ENCODE measurements at regions not wholly inside any gene's neighbourhood (a gene's known extent, or its start where the extent isn't known, plus 50 kb on each side); places are given as distances from the start of the nearest gene placed in this dataset.
A peak's percentile ranks its signal among the peaks of the same experiment; 100 is the strongest.
"Not testable (repeated sequence)": the region's sequence is repeated elsewhere in the genome, so short reads cannot be mapped to it uniquely, and the experiment has no call there.

DNA sequence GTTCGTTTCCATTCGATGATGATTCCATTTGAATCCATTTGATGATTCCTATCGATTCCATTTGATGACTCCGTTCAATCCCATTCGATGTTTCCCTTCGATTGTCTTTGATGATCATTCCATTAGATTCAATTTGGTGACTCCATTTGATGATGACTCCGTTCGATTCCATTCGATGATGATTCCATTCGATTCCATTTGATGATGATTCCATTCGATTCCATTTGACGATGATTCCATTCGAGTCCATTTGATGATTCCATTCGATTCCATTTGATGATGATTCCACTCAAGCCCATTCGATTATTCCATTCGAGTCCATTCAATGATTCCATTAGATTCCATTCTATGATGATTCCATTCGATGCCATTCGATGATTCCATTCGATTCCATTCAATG is 2730.6 kb downstream of the RPIA start:
- not testable (repeated sequence) for DNase-seq

DNA sequence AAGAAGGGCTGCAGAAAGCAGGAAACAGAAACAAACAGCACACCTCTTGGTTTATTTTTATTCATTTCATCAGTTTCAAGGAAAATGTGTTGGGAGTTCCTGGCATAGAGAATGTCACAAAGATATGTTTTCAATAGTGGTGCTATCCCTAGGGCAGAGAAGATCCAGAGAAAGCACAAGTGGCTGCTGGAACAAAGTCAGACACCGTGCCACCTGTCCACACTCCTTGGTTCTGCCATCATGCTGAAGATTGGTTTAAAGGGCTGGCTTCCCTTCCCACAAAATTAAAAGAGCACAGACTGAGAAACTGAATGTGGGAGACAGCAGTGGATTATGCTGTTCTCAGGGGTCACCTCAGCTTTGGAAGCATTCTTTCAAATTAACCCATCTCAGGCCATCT is 2735.7 kb downstream of the RPIA start:
- DNase-seq, result not testable (repeated sequence)

DNA sequence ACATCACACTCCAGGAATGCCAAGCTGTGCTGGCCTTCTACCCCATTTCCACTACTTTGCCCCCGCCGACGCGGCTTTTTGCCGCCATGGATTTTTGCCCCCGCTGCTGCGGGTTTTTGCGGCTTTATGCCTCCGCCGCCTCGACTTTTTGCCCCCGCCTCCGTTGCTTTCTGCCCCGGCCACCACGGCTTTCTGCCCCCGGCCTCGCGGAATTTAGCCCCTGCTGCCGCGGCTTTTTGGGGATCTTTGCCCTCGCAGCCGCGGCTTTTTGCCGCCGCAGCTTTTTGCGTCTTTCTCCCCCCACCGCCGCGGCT is 2750.4 kb downstream of the RPIA start:
- DNase-seq, result not testable (repeated sequence)

GRCh38 chr2:91442246-91442905 is 2750.9 kb downstream of the RPIA start:
- peak; percentile 15 for DNase-seq

GRCh38 chr2:91442906-91443729 is 2751.6 kb downstream of the RPIA start:
- not testable (repeated sequence) for DNase-seq

DNA sequence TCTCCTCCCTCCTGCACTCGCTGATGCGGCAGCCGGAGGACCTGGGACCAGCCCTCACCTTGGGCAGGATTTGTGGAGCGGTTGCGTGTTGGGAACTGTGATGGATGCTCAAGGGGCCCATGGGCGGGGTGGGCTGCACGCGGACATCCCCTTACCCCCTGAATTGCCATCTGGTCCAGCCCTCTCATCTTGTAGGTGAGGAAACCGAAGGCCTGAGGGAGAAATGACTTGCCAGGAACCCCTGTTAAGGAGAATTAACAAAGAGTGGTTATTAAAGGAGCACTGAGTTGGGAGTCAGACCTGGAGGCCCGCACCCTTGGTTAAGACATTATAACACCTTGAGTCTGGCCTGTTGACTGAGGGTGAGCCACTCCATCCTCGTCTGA is 2752.2 kb downstream of the RPIA start:
- DNase-seq, result not testable (repeated sequence)

- DNase-seq, result not testable (repeated sequence)
These were observed 2754.2 kb downstream of the RPIA start for GRCh38 chr2:91445705-91446104.

DNA sequence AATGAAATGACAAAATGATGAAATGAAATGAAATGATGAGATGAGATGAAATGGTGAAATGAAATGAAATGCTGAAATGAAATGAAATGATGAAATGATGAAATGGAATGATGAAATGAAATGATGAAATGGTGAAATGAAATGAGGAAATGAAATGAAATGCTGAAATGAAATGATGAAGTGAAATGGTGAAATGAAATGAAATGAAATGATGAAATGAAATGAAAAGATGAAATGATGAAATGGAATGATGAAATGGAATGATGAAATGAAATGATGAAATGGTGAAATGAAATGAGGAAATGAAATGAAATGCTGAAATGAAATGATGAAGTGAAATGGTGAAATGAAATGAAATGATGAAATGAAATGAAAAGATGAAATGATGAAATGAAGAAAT is 2755.0 kb downstream of the RPIA start:
- not testable (repeated sequence) for DNase-seq

DNA sequence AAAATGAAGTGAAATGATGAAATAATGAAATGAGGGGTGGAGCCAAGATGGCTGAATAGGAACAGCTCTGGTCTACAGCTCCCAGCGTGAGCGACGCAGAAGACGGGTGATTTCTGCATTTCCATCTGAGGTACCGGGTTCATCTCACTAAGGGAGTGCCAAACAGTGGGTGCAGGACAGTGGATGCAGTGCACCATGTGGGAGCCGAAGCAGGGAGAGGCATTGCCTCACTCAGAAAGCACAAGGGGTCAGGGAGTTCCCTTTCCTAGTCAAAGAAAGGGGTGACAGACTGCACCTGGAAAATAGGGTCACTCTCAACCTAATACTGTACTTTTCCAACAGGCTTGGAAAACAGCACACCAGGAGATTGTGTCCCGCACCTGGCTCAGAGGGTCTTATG is 2755.4 kb downstream of the RPIA start:
- DNase-seq, result not testable (repeated sequence)

DNA sequence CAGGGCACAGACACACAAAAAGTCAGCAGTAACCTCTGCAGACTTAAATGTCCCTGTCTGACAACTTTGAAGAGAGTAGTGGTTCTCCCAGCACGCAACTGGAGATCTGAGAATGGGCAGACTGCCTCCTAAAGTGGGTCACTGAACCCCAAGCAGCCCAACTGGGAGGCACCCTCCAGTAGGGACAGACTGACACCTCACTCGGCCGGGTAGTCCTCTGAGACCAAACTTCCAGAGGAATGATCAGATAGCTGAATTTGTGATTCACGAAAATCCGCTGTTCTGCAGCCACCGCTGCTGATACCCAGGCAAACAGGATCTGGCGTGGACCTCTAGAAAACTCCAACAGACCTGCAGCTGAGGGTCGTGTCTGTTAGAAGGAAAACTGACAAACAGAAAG is 2756.0 kb downstream of the RPIA start:
- DNase-seq, result not testable (repeated sequence)

GRCh38 chr2:91462292-91462691 is 2770.8 kb downstream of the RPIA start:
- not testable (repeated sequence) for DNase-seq

GRCh38 chr2:91463007-91463406 is 2771.5 kb downstream of the RPIA start:
- not testable (repeated sequence) for DNase-seq

DNA sequence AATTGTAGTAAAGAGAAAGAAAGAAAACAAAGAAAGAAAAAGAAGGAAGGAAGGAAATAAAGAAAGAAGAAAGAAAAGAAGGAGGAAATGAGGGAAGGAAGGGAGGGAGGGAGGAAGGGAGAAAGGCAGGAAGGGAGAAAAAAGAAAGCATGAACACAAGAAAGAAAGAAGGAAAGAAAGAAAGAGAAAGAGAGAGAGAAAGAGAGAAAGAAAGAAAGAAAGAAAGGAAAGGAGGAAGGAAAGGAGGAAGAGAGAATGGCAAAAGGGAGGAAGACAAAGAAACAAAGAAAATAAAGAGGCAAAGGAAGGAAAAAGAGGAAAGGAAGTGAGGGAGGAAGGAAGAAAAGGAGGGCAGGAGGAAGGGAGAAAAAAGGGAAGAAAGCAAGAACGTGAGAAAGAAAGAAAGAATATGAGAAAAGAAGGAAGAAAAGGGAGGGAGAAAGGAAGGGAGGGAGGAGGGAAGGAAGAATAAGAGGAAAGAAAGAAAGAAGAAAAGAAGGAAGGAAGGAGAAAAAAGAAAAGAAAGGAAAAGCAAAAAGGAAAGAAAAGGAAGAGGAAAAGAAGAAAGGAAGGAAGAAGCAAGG is 2775.4 kb downstream of the RPIA start:
- DNase-seq, result not testable (repeated sequence)

- DNase-seq, result not testable (repeated sequence)
These were observed 2784.9 kb downstream of the RPIA start for GRCh38 chr2:91476244-91476935.

GRCh38 chr2:91476936-91477246 is 2785.4 kb downstream of the RPIA start:
- not testable (repeated sequence) for DNase-seq

- DNase-seq, result not testable (repeated sequence)
These were observed 2785.8 kb downstream of the RPIA start for GRCh38 chr2:91477291-91477690.

DNA sequence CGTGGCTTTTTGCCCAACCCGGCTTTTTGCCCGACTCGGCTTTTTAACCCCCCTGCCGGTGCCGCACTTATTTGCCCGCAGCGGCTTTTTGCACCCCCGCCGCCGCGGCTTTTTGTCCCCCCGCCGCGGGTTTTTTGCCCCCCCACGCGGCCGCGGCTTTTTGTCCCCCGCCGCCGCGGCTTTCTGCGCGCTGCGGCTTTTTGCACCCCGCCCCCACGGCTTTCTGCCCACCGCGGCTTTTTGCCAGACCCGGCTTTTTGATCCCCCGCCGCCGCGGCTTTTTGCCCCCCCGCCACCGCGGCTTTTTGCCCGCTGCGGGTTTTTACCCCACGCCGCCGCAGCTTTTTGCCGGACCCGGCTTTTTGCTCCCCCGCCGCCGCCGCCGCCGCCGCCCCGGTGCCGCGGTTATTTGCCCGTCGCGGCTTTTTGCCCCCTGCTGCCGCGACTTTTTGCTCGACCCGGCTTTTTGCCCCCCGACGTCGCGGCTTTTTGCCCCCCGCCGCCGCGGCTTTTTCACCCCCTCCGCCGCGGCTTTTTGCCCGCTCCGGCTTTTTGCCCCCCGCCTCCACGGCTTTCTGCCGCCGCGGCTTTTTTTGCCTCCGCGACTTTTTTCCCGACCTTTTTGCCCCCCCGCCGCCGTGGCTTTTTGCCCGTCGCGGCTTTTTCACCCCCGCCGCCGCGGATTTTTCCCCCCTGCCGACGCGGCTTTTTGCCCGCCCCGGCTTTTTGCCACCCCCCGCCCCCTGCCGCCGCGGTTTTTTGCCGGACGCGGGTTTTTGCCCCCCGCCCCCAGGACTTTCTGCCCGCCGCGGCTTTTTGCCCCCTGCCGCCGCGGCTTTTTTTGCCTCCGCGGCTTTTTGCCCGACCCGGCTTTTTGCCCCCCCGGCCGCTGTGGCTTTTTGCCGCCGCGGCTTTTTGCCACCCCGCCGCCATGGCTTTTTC is 2786.5 kb downstream of the RPIA start:
- no peak for DNase-seq

GRCh38 chr2:91478851-91479718 is 2787.6 kb downstream of the RPIA start:
- DNase-seq, result not testable (repeated sequence)

DNA sequence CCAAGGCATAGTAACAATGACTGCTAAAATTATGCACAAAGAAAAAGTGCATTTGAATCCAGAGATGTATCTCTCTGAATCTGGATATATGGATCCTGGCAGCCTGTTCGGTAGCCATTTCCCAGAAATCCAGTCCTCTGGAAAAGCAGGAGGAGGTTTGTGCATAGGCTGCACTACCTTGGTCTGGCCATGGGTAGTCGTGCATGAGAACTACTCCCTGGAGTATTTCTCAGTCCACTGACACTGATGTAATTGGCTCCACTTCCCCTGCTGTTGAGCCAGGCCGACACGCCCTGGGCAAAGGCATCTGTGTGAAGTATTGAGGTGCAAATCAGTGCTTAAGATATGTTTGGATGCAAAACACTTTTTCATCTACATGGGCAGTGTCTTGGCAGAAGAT is 2793.8 kb downstream of the RPIA start:
- not testable (repeated sequence) for DNase-seq

DNA sequence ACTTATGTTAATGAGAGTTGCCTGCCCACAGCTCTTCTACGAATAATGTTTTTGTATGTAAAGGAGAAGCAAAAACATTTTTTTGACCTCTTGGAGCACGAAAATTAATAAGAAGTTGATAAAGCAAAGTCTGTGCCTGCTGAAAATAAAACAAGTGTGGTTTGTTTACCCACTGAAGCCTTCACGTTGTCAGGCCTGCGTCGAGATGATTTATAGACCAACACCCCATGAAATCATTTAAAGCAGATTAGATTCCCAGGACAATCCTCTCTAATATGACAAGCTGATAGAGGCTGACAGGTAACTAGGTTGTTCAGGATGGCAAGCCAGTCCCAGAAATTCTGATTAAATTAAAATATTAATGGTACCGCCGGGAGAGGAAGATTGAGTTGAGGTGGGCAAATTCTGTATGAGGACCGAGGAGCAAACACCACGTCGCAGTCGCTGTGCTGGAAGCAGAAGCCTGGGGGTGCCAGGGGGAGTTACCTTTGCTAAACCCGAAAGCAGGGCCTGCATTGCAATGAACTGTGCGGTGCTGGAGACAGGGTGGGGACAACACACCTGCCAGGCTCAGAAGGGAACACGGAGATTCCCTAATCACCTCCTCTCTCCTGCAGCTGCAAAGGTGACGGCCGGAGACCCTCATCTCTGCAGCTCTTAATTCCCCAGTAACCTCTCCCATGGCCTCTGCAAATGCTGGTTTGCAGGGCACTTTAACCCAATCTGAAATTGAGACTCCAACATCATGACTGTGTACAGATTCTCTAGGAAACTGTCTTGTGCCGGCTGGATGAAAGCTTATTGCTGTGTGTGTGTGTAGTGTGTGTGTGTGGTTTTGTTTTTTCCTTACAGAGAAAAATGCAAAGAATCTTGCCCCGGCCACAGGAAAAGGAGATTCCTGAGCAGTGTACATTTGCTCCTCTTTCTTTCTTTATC is 2805.9 kb downstream of the RPIA start:
- not testable (repeated sequence) for DNase-seq
